ENCODE measurements at regions not wholly inside any gene's neighbourhood (a gene's known extent, or its start where the extent isn't known, plus 50 kb on each side); places are given as distances from the start of the nearest gene placed in this dataset.

DNA sequence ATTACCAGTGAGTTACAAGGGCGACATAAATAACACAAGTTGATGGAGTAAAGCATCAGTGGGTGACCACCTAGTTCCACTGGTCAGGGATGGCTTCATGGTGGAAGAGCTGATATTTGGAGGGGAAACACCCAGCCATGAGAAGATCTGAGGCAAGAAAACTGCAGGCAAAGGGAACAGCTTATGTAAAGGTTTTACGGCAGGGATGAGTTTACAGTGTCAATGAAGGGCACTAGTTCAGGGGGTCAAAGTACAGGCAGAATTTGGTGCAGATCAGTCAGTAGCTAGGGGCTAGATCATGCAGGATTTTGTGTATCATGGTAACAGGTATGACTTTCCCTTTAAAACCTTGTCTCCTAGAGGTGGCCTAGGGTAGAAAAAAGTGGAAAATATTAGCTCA is 339.6 kb downstream of the PMP22 start:
- 95 to 96% methylated on average over 2 of the region's 2 CpGs for WGBS, 2 experiments (ENCODE audit: insufficient coverage in 1 of 2, insufficient read length in 1 of 2)
- H3K4me3 ChIP-seq (ENCODE audit: low read length), result no peak overlapping the region
- no peak for DNase-seq
- no peaks in the 10 kb centered on the region for H3K27me3 ChIP-seq (ENCODE audit: control insufficient read depth, insufficient read depth, low read length, poor library complexity, severe bottlenecking)
- Mint-ChIP-seq H3K27ac (no peak overlapping the region), H3K4me3 (no peak overlapping the region), H3K36me3 (ENCODE audit: low read depth) (no peaks in the 10 kb centered on the region), H3K4me1 (peaks cover 11% of the 10 kb centered on the region), H3K9me3 (peaks cover 12% of the 10 kb centered on the region), H3K27me3 (ENCODE audit: insufficient read depth) (no peaks in the 10 kb centered on the region)
- H3K36me3 ChIP-seq (ENCODE audit: control insufficient read depth, insufficient read depth, low read length), result no peaks in the 10 kb centered on the region
- H3K9me3 ChIP-seq (ENCODE audit: control insufficient read depth, low read length), result peaks cover 17% of the 10 kb centered on the region
- no peak overlapping the region for H3K9ac ChIP-seq (ENCODE audit: extremely low read depth, low read length, poor library complexity, severe bottlenecking)
- H3K27ac ChIP-seq (ENCODE audit: low read depth, low read length), result no peak overlapping the region
- TF ChIP-seq, protein P1, sequence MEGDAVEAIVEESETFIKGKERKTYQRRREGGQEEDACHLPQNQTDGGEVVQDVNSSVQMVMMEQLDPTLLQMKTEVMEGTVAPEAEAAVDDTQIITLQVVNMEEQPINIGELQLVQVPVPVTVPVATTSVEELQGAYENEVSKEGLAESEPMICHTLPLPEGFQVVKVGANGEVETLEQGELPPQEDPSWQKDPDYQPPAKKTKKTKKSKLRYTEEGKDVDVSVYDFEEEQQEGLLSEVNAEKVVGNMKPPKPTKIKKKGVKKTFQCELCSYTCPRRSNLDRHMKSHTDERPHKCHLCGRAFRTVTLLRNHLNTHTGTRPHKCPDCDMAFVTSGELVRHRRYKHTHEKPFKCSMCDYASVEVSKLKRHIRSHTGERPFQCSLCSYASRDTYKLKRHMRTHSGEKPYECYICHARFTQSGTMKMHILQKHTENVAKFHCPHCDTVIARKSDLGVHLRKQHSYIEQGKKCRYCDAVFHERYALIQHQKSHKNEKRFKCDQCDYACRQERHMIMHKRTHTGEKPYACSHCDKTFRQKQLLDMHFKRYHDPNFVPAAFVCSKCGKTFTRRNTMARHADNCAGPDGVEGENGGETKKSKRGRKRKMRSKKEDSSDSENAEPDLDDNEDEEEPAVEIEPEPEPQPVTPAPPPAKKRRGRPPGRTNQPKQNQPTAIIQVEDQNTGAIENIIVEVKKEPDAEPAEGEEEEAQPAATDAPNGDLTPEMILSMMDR (conservative IDR thresholded peaks at IDR 0.05), result no peak
- no peaks in the 10 kb centered on the region for H3K4me1 ChIP-seq (ENCODE audit: control insufficient read depth, insufficient read depth, low read length)

DNA sequence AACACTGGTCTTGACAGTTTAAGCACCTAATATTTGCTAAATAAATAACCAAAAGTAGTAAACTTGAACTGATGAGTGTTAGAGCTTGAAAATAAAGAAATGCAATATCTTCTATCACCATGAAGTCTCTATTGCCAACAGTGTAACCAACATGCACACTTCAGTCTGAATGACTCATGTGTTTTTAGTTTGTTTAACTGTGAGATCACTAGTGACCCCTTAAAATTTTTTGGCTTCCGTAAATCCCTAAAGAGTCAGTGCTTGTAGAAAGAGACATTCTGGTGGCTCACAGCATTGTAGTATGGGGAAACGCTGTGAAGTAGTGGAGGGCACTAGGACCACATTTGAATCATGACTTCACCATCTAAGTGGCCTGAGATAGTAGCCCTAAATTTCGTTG is 341.1 kb downstream of the PMP22 start:
- no peak overlapping the region for H3K9ac ChIP-seq (ENCODE audit: extremely low read depth, low read length, poor library complexity, severe bottlenecking)
- WGBS, 2 experiments (ENCODE audit: insufficient coverage in 1 of 2, insufficient read length in 1 of 2), result 89 to 100% methylated on average over 2 to 3 of the region's 3 CpGs
- peaks cover 12% of the 10 kb centered on the region for H3K9me3 Mint-ChIP-seq
- H3K27me3 ChIP-seq (ENCODE audit: control insufficient read depth, insufficient read depth, low read length, poor library complexity, severe bottlenecking), result no peaks in the 10 kb centered on the region
- no peak overlapping the region for H3K4me3 ChIP-seq (ENCODE audit: low read length)
- H3K4me1 ChIP-seq (ENCODE audit: control insufficient read depth, insufficient read depth, low read length), result peaks cover 6% of the 10 kb centered on the region
- TF ChIP-seq, protein P1 (conservative IDR thresholded peaks at IDR 0.05), result no peak
- H3K9me3 ChIP-seq (ENCODE audit: control insufficient read depth, low read length), result peaks cover 17% of the 10 kb centered on the region
- no peak for DNase-seq
- no peaks in the 10 kb centered on the region for H3K36me3 Mint-ChIP-seq (ENCODE audit: low read depth)
- H3K27ac ChIP-seq (ENCODE audit: low read depth, low read length), result no peak overlapping the region
- H3K4me1 Mint-ChIP-seq, result peaks cover 11% of the 10 kb centered on the region
- H3K27ac Mint-ChIP-seq, result no peak overlapping the region
- H3K4me3 Mint-ChIP-seq, result no peak overlapping the region
- H3K36me3 ChIP-seq (ENCODE audit: control insufficient read depth, insufficient read depth, low read length), result no peaks in the 10 kb centered on the region
- H3K27me3 Mint-ChIP-seq (ENCODE audit: insufficient read depth), result no peaks in the 10 kb centered on the region

DNA sequence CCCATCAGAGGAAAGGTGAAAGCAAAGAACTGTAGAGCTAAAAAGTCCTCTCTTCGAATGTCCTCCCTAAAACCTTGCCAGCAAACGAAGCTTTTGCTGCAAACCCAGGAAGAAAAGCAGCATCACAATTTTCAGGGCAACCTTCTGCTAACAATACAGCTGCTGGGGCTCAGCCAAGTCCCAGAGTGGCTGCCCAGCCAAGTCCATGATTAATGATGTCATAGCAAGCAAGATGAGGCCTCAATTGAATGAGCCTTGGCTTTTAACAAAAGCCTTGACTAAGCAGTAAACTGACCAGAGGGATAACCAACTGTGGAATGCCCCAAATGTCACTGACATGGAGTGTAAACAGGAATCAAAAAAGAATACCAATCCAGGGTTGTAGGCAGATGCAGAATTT is 342.7 kb downstream of the PMP22 start:
- Mint-ChIP-seq H3K9me3 (peaks cover 12% of the 10 kb centered on the region), H3K27me3 (ENCODE audit: insufficient read depth) (no peaks in the 10 kb centered on the region), H3K4me1 (peaks cover 19% of the 10 kb centered on the region), H3K4me3 (no peak overlapping the region), H3K36me3 (ENCODE audit: low read depth) (no peaks in the 10 kb centered on the region), H3K27ac (no peak overlapping the region)
- H3K27ac ChIP-seq (ENCODE audit: low read depth, low read length), result no peak overlapping the region
- DNase-seq, result no peak
- no peaks in the 10 kb centered on the region for H3K27me3 ChIP-seq (ENCODE audit: control insufficient read depth, insufficient read depth, low read length, poor library complexity, severe bottlenecking)
- no peaks in the 10 kb centered on the region for H3K36me3 ChIP-seq (ENCODE audit: control insufficient read depth, insufficient read depth, low read length)
- no peak overlapping the region for H3K9ac ChIP-seq (ENCODE audit: extremely low read depth, low read length, poor library complexity, severe bottlenecking)
- WGBS, 2 experiments (ENCODE audit: insufficient coverage in 1 of 2, insufficient read length in 1 of 2), result 82 to 86% methylated on average over 2 of the region's 2 CpGs
- H3K4me1 ChIP-seq (ENCODE audit: control insufficient read depth, insufficient read depth, low read length), result peaks cover 10% of the 10 kb centered on the region
- no peak overlapping the region for H3K4me3 ChIP-seq (ENCODE audit: low read length)
- TF ChIP-seq, protein P1 (conservative IDR thresholded peaks at IDR 0.05), result no peak
- peaks cover 17% of the 10 kb centered on the region for H3K9me3 ChIP-seq (ENCODE audit: control insufficient read depth, low read length)
